ENCODE measurements at regions not wholly inside any gene's neighbourhood (a gene's known extent, or its start where the extent isn't known, plus 50 kb on each side); places are given as distances from the start of the nearest gene placed in this dataset.
"Not testable (repeated sequence)": the region's sequence is repeated elsewhere in the genome, so short reads cannot be mapped to it uniquely, and the experiment has no call there.

DNA sequence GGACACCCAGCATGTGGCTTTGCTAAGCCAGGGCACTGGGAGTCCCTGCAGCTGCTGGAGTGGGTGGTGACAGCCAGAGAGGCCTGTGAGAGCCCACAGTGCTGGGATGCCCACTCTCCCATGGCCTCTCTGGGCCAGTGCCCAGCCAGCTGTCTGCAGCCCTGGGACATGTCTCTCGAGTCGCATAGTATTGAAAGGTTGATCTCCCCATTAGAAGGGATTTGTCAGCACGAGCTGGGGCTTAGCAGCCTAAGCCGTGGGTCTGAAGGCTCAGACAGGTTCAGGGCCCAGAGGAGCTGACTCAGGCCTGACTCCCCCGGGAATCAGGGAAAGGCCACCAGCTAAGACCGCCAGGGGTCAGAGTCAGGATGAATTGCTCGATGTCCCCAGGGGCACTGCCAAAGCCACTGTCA lies 53.5 kb downstream of the FOXD2 start:
- Histone ChIP-seq H3K4me3 (ENCODE audit: low read depth in 1 of 2, low read length in 2 of 2) (no peak overlapping the region), H3K27me3 (ENCODE audit: control insufficient read depth in 1 of 2, insufficient read depth in 2 of 2, low read length in 2 of 2) (peaks cover 4 to 5% of the 10 kb centered on the region in 2 donors), H3K27ac (ENCODE audit: low read depth, low read length) (no peak overlapping the region), H3K4me1 (ENCODE audit: control insufficient read depth in 1 of 2, insufficient read depth in 2 of 2, low read length in 2 of 2) (no peaks in the 10 kb centered on the region), H3K9me3 (ENCODE audit: control insufficient read depth in 1 of 2, low read length in 2 of 2) (no peaks in the 10 kb centered on the region), H3K36me3 (ENCODE audit: control insufficient read depth in 1 of 2, insufficient read depth in 2 of 2, low read length in 2 of 2) (no peaks in the 10 kb centered on the region), H3K9ac (ENCODE audit: low read depth in 1 of 2, low read length in 2 of 2) (no peak overlapping the region)

- no peaks in the 10 kb centered on the region for H3K36me3 ChIP-seq (ENCODE audit: control insufficient read depth in 1 of 2, insufficient read depth in 2 of 2, low read length in 2 of 2)
- no peaks in the 10 kb centered on the region for H3K9me3 ChIP-seq (ENCODE audit: control insufficient read depth in 1 of 2, low read length in 2 of 2)
- H3K27ac ChIP-seq (ENCODE audit: low read depth, low read length) = no peak overlapping the region
- no peak overlapping the region for H3K4me3 ChIP-seq (ENCODE audit: low read depth in 1 of 2, low read length in 2 of 2)
- no peaks in the 10 kb centered on the region for H3K4me1 ChIP-seq (ENCODE audit: control insufficient read depth in 1 of 2, insufficient read depth in 2 of 2, low read length in 2 of 2)
- peaks cover 4 to 5% of the 10 kb centered on the region in 2 donors for H3K27me3 ChIP-seq (ENCODE audit: control insufficient read depth in 1 of 2, insufficient read depth in 2 of 2, low read length in 2 of 2)
- no peak overlapping the region for H3K9ac ChIP-seq (ENCODE audit: low read depth in 1 of 2, low read length in 2 of 2)
Measured at GRCh38 chr1:47495176-47495713, 57.4 kb downstream of the FOXD2 start.

GRCh38 chr1:47498551-47498950 lies 60.7 kb downstream of the FOXD2 start:
- Histone ChIP-seq H3K27me3 (ENCODE audit: control insufficient read depth in 1 of 2, insufficient read depth in 2 of 2, low read length in 2 of 2) (peaks cover 6 to 12% of the 10 kb centered on the region in 2 donors), H3K9me3 (ENCODE audit: control insufficient read depth in 1 of 2, low read length in 2 of 2) (no peaks in the 10 kb centered on the region)

GRCh38 chr1:47501069-47501468 lies 63.2 kb downstream of the FOXD2 start:
- H3K4me1 ChIP-seq (ENCODE audit: control insufficient read depth in 1 of 2, insufficient read depth in 2 of 2, low read length in 2 of 2) = no peaks in the 10 kb centered on the region
- H3K27ac ChIP-seq (ENCODE audit: low read depth, low read length) = no peak overlapping the region
- no peak overlapping the region for H3K9ac ChIP-seq (ENCODE audit: low read depth in 1 of 2, low read length in 2 of 2)
- H3K4me3 ChIP-seq (ENCODE audit: low read depth in 1 of 2, low read length in 2 of 2) = no peak overlapping the region
- no peaks in the 10 kb centered on the region for H3K9me3 ChIP-seq (ENCODE audit: control insufficient read depth in 1 of 2, low read length in 2 of 2)
- H3K36me3 ChIP-seq (ENCODE audit: control insufficient read depth in 1 of 2, insufficient read depth in 2 of 2, low read length in 2 of 2) = no peaks in the 10 kb centered on the region
- peaks cover 6 to 14% of the 10 kb centered on the region in 2 donors for H3K27me3 ChIP-seq (ENCODE audit: control insufficient read depth in 1 of 2, insufficient read depth in 2 of 2, low read length in 2 of 2)

More at GRCh38 chr1:47498551-47498950, 60.7 kb downstream of the FOXD2 start:
- Histone ChIP-seq H3K36me3 (ENCODE audit: control insufficient read depth in 1 of 2, insufficient read depth in 2 of 2, low read length in 2 of 2) (no peaks in the 10 kb centered on the region), H3K4me1 (ENCODE audit: control insufficient read depth in 1 of 2, insufficient read depth in 2 of 2, low read length in 2 of 2) (no peaks in the 10 kb centered on the region), H3K9ac (ENCODE audit: low read depth in 1 of 2, low read length in 2 of 2) (no peak overlapping the region), H3K27ac (ENCODE audit: low read depth, low read length) (no peak overlapping the region), H3K4me3 (ENCODE audit: low read depth in 1 of 2, low read length in 2 of 2) (no peak overlapping the region)

DNA sequence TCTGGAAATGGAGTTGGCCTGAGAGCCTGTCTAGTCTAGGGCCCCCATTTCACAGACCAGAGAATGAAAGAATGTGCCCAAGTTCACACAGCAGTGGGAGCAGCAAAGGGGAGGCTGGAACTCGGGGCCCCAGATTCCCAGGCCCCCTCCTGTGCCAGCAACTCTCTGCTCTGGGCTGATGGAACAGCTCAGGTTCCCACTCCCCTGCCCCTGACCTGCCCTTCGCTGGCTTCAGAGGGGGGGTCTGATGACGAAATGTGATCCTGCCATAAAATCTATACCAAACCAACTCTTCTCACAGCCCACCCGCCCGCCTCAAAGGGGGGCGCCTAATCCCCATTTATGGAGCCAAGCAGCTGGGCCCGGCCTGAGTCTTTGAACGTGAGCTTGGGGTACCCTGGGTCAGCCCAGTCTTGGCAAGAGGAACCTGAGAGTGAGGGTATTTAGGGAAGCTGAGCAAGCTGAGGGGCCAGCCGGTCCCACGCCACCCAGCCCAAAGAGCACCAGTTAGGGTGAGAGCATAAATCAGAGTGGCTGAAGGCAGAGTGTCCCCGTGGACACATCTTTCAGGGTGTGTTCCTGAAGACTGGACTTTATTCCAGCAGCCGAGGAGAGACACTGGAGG lies 65.0 kb downstream of the FOXD2 start:
- Histone ChIP-seq H3K4me1 (ENCODE audit: control insufficient read depth in 1 of 2, insufficient read depth in 2 of 2, low read length in 2 of 2) (no peaks in the 10 kb centered on the region), H3K27me3 (ENCODE audit: control insufficient read depth in 1 of 2, insufficient read depth in 2 of 2, low read length in 2 of 2) (peaks cover 19 to 28% of the 10 kb centered on the region in 2 donors), H3K9me3 (ENCODE audit: control insufficient read depth in 1 of 2, low read length in 2 of 2) (no peaks in the 10 kb centered on the region), H3K9ac (ENCODE audit: low read depth in 1 of 2, low read length in 2 of 2) (no peak overlapping the region), H3K4me3 (ENCODE audit: low read depth in 1 of 2, low read length in 2 of 2) (no peak overlapping the region), H3K27ac (ENCODE audit: low read depth, low read length) (no peak overlapping the region), H3K36me3 (ENCODE audit: control insufficient read depth in 1 of 2, insufficient read depth in 2 of 2, low read length in 2 of 2) (no peaks in the 10 kb centered on the region)

GRCh38 chr1:47504840-47505239 lies 67.0 kb downstream of the FOXD2 start:
- not testable (repeated sequence) for H3K4me1 ChIP-seq (ENCODE audit: control insufficient read depth in 1 of 2, insufficient read depth in 2 of 2, low read length in 2 of 2); H3K9ac ChIP-seq (ENCODE audit: low read depth in 1 of 2, low read length in 2 of 2); H3K36me3 ChIP-seq (ENCODE audit: control insufficient read depth in 1 of 2, insufficient read depth in 2 of 2, low read length in 2 of 2); H3K4me3 ChIP-seq (ENCODE audit: low read depth in 1 of 2, low read length in 2 of 2); H3K27ac ChIP-seq (ENCODE audit: low read depth, low read length); H3K9me3 ChIP-seq (ENCODE audit: control insufficient read depth in 1 of 2, low read length in 2 of 2)
- H3K27me3 ChIP-seq (ENCODE audit: control insufficient read depth in 1 of 2, insufficient read depth in 2 of 2, low read length in 2 of 2) = peaks cover 19 to 41% of the 10 kb centered on the region in 2 donors

- Histone ChIP-seq H3K9ac (ENCODE audit: low read depth in 1 of 2, low read length in 2 of 2) (no peak overlapping the region), H3K9me3 (ENCODE audit: control insufficient read depth in 1 of 2, low read length in 2 of 2) (no peaks in the 10 kb centered on the region), H3K27ac (ENCODE audit: low read depth, low read length) (no peak overlapping the region), H3K27me3 (ENCODE audit: control insufficient read depth in 1 of 2, insufficient read depth in 2 of 2, low read length in 2 of 2) (peaks cover 19 to 41% of the 10 kb centered on the region in 2 donors), H3K4me1 (ENCODE audit: control insufficient read depth in 1 of 2, insufficient read depth in 2 of 2, low read length in 2 of 2) (peaks cover 0 to 7% of the 10 kb centered on the region in 2 donors), H3K36me3 (ENCODE audit: control insufficient read depth in 1 of 2, insufficient read depth in 2 of 2, low read length in 2 of 2) (no peaks in the 10 kb centered on the region), H3K4me3 (ENCODE audit: low read depth in 1 of 2, low read length in 2 of 2) (no peak overlapping the region)
Measured at GRCh38 chr1:47505267-47505666, 67.4 kb downstream of the FOXD2 start.

DNA sequence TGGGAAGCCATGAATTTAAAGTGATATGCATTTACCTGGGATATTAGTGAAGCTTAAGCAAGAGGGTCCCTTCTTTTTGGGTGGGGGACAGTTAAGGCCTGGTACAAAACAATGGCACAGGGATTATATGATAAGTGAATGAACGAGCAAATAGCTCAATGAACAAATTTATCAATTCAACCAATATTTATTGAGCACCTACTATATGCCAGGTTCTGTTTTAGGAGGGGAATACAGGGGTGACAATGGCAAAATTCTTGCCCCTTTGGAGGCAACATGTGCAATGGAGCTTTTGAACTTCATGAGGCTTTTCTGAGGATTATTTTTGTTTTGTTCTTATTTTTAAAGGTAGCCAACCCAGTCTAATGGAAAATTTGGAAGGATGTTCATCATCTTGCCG lies 68.2 kb downstream of the FOXD2 start:
- H3K9me3 ChIP-seq (ENCODE audit: control insufficient read depth in 1 of 2, low read length in 2 of 2) = no peaks in the 10 kb centered on the region
- H3K4me3 ChIP-seq (ENCODE audit: low read depth in 1 of 2, low read length in 2 of 2) = no peak overlapping the region
- no peak overlapping the region for H3K27ac ChIP-seq (ENCODE audit: low read depth, low read length)
- H3K27me3 ChIP-seq (ENCODE audit: control insufficient read depth in 1 of 2, insufficient read depth in 2 of 2, low read length in 2 of 2) = peaks cover 19 to 44% of the 10 kb centered on the region in 2 donors
- peaks cover 0 to 7% of the 10 kb centered on the region in 2 donors for H3K4me1 ChIP-seq (ENCODE audit: control insufficient read depth in 1 of 2, insufficient read depth in 2 of 2, low read length in 2 of 2)
- H3K36me3 ChIP-seq (ENCODE audit: control insufficient read depth in 1 of 2, insufficient read depth in 2 of 2, low read length in 2 of 2) = no peaks in the 10 kb centered on the region
- H3K9ac ChIP-seq (ENCODE audit: low read depth in 1 of 2, low read length in 2 of 2) = no peak overlapping the region

- no peak overlapping the region for H3K9ac ChIP-seq (ENCODE audit: low read depth in 1 of 2, low read length in 2 of 2)
- peaks cover 14 to 37% of the 10 kb centered on the region in 2 donors for H3K27me3 ChIP-seq (ENCODE audit: control insufficient read depth in 1 of 2, insufficient read depth in 2 of 2, low read length in 2 of 2)
- H3K4me3 ChIP-seq (ENCODE audit: low read depth in 1 of 2, low read length in 2 of 2) = no peak overlapping the region
Measured at GRCh38 chr1:47507144-47507543, 69.3 kb downstream of the FOXD2 start.

DNA sequence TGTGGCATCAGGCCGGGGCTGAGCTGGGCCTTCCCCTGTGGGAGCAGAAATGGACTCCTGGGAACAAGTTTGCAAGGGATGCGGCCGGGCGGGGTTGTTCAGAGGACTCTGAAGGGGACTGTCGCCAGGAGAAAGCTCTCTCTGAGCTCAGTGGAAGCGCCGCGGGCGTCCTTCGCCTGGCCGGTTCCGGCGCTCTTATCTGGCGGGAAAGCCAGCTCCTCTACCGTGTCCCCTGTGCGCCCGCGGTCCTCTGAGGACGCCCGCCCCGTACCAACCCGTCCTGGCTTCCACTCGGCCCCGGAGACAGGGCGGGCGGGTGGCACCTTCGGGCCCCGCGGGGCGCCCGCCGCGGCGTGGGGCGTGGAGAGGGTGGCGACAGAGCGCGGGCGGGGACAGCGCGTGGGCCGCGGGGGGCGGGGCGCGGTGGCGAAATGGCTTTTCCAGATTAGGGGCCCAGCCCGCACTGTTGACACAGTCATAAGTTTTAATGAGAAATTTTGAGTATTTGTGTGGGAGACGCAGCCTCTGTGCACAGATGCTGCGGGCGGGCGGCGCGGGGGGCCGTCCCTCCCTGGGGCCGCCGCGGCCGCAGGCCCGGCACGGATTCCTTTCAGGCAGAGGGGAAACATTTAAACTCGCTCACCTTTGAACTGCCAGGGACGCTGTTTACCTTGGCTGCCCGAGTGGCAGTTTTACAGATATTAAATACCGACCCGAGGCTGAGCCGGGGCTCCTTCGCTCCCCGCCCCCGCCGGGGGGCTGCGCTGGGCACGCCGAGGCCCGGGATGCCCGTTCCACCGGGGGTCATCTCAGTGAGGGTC lies 70.2 kb downstream of the FOXD2 start:
- Histone ChIP-seq H3K4me1 (ENCODE audit: control insufficient read depth in 1 of 2, insufficient read depth in 2 of 2, low read length in 2 of 2) (peaks cover 0 to 7% of the 10 kb centered on the region in 2 donors), H3K9me3 (ENCODE audit: control insufficient read depth in 1 of 2, low read length in 2 of 2) (no peaks in the 10 kb centered on the region), H3K27ac (ENCODE audit: low read depth, low read length) (no peak overlapping the region), H3K27me3 (ENCODE audit: control insufficient read depth in 1 of 2, insufficient read depth in 2 of 2, low read length in 2 of 2) (peaks cover 15 to 37% of the 10 kb centered on the region in 2 donors), H3K9ac (ENCODE audit: low read depth in 1 of 2, low read length in 2 of 2) (no peak overlapping the region), H3K4me3 (ENCODE audit: low read depth in 1 of 2, low read length in 2 of 2) (peak overlapping the region; percentile 53 to 57), H3K36me3 (ENCODE audit: control insufficient read depth in 1 of 2, insufficient read depth in 2 of 2, low read length in 2 of 2) (no peaks in the 10 kb centered on the region)

More at GRCh38 chr1:47507144-47507543, 69.3 kb downstream of the FOXD2 start:
- Histone ChIP-seq H3K27ac (ENCODE audit: low read depth, low read length) (no peak overlapping the region), H3K4me1 (ENCODE audit: control insufficient read depth in 1 of 2, insufficient read depth in 2 of 2, low read length in 2 of 2) (peaks cover 0 to 7% of the 10 kb centered on the region in 2 donors), H3K9me3 (ENCODE audit: control insufficient read depth in 1 of 2, low read length in 2 of 2) (no peaks in the 10 kb centered on the region), H3K36me3 (ENCODE audit: control insufficient read depth in 1 of 2, insufficient read depth in 2 of 2, low read length in 2 of 2) (no peaks in the 10 kb centered on the region)
